ENCODE measurements at regions not wholly inside any gene's neighbourhood (a gene's known extent, or its start where the extent isn't known, plus 50 kb on each side); places are given as distances from the start of the nearest gene placed in this dataset.

DNA sequence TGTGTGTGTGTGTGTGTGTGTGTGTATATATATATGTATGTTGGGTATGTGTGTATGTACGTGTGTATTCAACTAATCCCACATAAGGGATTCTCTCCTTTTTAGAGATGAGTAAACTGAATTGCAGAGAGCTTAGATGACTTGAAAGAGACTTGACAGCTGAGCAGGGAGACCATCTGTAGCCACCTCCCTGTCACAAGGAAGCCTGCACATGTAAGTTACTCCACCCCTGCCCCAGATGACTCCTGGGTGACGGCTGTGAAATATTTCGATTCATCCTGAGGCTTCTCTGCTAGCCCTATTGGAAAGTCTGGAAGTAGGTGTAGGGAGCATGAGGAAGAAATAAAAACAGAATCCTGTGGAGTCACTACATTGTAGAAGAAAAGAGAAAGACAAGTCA, 480.4 kb downstream of the FOXO1 start:
- TF ChIP-seq YY1 (IDR thresholded peaks at IDR 0.05; ENCODE audit: insufficient read depth, insufficient read length) (no peak), ZNF274 (IDR thresholded peaks at IDR 0.05; ENCODE audit: low read depth, low read length) (no peak)
